ENCODE measurements at regions not wholly inside any gene's neighbourhood (a gene's known extent, or its start where the extent isn't known, plus 50 kb on each side); places are given as distances from the start of the nearest gene placed in this dataset.

DNA sequence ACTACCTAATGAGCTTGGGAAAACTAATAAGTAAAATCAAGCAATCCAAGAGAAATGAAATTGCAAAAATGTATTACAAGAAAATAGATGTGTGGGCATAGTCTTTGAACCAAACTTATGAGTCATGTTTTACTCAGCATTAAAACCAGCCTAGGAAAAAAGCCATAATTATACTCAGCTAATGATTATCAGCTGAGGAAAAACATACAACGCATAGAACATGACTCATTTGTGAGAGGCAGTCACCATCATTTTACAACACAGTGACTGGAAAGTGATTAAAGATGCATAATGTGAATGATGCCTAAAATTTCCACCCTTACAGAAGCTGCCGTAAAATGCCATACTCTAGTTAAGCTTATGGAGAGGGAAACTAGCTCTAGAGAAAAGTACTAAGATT is 238.0 kb upstream of the EOMES start:
- TF ChIP-seq, protein P1, sequence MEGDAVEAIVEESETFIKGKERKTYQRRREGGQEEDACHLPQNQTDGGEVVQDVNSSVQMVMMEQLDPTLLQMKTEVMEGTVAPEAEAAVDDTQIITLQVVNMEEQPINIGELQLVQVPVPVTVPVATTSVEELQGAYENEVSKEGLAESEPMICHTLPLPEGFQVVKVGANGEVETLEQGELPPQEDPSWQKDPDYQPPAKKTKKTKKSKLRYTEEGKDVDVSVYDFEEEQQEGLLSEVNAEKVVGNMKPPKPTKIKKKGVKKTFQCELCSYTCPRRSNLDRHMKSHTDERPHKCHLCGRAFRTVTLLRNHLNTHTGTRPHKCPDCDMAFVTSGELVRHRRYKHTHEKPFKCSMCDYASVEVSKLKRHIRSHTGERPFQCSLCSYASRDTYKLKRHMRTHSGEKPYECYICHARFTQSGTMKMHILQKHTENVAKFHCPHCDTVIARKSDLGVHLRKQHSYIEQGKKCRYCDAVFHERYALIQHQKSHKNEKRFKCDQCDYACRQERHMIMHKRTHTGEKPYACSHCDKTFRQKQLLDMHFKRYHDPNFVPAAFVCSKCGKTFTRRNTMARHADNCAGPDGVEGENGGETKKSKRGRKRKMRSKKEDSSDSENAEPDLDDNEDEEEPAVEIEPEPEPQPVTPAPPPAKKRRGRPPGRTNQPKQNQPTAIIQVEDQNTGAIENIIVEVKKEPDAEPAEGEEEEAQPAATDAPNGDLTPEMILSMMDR (IDR thresholded peaks at IDR 0.05; ENCODE audit: low read depth, low read length), result no peak
- no peak overlapping the region for H3K4me3 ChIP-seq (replicated peaks in 1 of 2; ENCODE audit: low read depth in 2 of 2, low read length in 2 of 2)
- peak; percentile 34 to 59 for DNase-seq (ENCODE audit: low read depth in 2 of 2)

DNA sequence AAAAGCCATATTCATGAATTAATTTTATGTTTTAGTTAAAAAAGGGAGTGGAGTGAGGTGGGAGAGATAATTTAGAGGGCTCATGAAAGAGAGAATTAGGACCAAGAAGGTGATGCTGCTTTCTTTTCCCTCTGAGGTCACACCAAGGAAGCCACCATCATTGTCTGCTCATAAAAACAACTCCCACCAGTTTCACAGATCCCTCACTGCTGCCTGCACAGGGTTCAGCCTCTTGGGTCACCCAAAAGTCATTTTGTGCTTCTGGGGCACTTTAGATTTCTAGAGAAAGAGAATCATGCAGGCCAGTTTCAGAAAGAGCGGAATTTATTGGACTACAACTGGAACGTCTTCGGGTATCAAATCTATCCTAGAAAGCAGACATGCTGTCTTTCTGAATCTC is 241.4 kb upstream of the EOMES start:
- H3K4me3 ChIP-seq (replicated peaks in 1 of 2; ENCODE audit: low read depth in 2 of 2, low read length in 2 of 2), result no peak overlapping the region
- no peak for DNase-seq (ENCODE audit: low read depth in 2 of 2)
- TF ChIP-seq, protein P1 (IDR thresholded peaks at IDR 0.05; ENCODE audit: low read depth, low read length), result no peak

DNA sequence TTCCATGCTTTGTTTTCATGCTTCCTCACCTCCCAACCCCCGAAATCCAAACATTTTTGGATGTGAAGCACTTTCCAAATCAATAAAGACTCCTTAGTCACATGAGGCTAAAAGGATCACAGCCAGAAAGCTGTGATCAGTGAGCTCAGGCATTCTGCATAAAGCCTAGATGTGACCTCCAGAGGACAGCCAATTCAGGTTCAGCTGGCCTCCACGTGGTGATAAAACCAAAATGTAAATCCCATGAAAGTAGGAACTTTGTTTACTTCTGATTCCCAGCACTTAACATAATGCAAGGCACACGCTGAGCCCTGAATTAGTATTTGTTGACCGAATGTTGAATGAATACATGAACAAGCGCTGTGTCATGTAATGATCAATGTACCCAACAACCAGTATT is 249.5 kb upstream of the EOMES start:
- no peak overlapping the region for H3K4me3 ChIP-seq (replicated peaks in 1 of 2; ENCODE audit: low read depth in 2 of 2, low read length in 2 of 2)
- DNase-seq (ENCODE audit: low read depth in 2 of 2), result no peak
- TF ChIP-seq, protein P1 (IDR thresholded peaks at IDR 0.05; ENCODE audit: low read depth, low read length), result no peak

DNA sequence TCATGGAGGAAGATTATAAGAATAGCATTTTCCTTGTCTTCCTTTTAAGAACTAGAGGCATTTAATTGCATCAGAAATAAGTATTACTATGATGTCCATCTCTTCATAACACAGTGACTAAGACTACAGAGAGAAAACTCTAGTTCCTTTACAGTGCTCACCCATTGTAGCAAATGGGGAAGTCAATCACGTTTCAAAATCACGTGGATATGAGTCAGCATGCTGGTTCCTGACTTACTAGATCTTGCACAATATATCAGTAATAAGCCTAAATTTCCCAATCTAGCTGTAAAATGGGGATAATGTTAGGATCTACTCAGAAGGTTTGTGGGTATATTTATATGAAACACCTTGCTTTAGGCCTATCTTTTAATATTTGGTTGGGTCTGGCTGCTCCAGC is 254.8 kb upstream of the EOMES start:
- DNase-seq (ENCODE audit: low read depth in 2 of 2), result peak; percentile 62 to 79
- TF ChIP-seq, protein P1 (IDR thresholded peaks at IDR 0.05; ENCODE audit: low read depth, low read length), result no peak
- H3K4me3 ChIP-seq (replicated peaks in 1 of 2; ENCODE audit: low read depth in 2 of 2, low read length in 2 of 2), result no peak overlapping the region

DNA sequence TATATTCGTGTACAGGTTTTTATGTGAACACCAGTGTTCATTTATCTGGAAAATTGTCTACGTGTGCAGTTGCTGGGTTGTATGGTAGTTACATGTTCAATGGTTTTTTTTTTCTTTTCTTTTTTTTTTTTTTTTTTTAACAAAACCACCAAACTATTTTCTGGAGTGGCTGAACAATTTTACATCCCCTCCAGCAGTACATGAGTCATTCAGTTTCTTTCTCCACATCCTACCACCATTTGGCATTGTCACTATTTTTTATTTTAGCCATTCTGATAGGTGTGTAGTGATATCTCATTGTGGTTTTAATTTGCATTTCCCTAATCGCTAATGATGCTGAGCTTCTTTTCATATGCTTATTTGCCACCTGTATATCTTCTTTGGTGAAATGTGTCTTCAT is 256.3 kb upstream of the EOMES start:
- DNase-seq (ENCODE audit: low read depth in 2 of 2), result peak in 1 of 2 donors; percentile 9
- H3K4me3 ChIP-seq (replicated peaks in 1 of 2; ENCODE audit: low read depth in 2 of 2, low read length in 2 of 2), result no peak overlapping the region
- TF ChIP-seq, protein P1 (IDR thresholded peaks at IDR 0.05; ENCODE audit: low read depth, low read length), result no peak

DNA sequence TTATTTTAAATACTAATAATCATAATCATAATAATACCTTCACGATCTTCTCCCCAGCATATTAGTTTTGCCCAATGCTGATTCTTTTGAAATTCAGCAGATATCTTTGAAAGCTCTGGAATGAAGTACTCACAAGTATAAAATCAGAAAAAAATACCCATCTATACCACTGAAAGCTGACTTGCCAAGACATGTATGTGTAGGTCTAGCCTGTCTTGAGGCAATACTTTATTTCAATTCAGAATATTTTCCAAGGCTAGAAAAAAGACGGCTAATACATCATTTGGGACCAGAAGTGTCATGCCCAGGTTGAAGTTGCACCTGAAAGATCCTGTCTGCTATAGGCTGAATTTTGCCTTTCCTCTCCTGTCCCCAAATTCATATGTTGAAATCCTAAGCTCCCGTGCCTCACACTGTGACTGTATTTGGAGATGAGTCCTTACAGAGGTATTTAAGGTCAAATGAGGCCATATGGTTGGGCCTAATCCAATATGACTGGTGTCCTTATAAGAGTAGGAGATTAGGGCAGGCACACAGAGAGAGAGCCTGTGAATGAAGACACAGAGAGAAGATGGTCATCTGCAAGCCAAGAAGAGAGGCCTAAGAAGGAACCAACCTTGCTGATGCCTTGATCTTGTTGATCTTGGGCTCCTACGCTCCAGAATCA is 255.9 kb upstream of the CMC1 start:
- H3K4me3 ChIP-seq (replicated peaks in 1 of 2; ENCODE audit: low read depth in 2 of 2, low read length in 2 of 2), result no peak overlapping the region
- DNase-seq (ENCODE audit: low read depth in 2 of 2), result peak; percentile 8 to 65
- TF ChIP-seq, protein P1 (IDR thresholded peaks at IDR 0.05; ENCODE audit: low read depth, low read length), result no peak

Measured in cardiac fibroblast (primary cell).